HEK293T (cell line): ENCODE measurements at regions not wholly inside any gene's neighbourhood (a gene's known extent, or its start where the extent isn't known, plus 50 kb on each side); places are given as distances from the start of the nearest gene placed in this dataset.

ENCODE experiments used
- BHLHE40 ChIP-seq: fragments of 450-650 bp; IDR thresholded peaks from 2 replicates; pipeline ENCODE4 v1.6.1; 2016; ENCODE audit warnings: mild to moderate bottlenecking, moderate library complexity, borderline replicate concordance
- FOXA1 ChIP-seq: fragments of 450-650 bp; IDR thresholded peaks from 2 replicates; pipeline ENCODE4 v1.6.1; 2016; ENCODE audit warnings: mild to moderate bottlenecking
- LEF1 ChIP-seq: fragments of 450-650 bp; IDR thresholded peaks from 2 replicates; pipeline ENCODE4 v1.6.1; 2017; ENCODE audit warnings: mild to moderate bottlenecking, borderline replicate concordance
- NFRKB ChIP-seq: fragments of 450-650 bp; IDR thresholded peaks from 2 replicates; pipeline ENCODE4 v1.6.1; 2016; ENCODE audit warnings: mild to moderate bottlenecking, moderate library complexity
- SP1 ChIP-seq: fragments of 450-650 bp; IDR thresholded peaks from 2 replicates; pipeline ENCODE4 v1.6.1; 2017
- TARDBP ChIP-seq: fragments of 450-650 bp; IDR thresholded peaks from 2 replicates; pipeline ENCODE4 v1.6.1; 2016

DNA sequence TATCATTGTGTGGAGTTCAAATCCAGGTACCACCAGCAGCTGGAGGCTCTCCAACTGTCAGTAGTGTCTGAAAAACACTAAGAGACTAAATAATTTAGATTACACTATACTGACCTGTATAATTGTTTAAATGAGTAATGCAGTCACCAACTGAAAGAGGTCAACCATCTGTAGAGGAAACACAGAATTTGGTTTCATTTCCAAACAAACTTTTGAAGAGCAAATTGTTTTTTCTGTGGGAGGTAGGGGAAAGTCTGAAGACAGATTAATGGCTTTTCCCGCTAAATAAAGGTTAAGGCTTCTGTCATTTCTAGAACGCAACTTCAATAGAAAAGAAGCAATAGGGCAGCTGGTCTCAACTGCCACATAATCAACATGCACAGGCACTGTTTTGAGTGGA is 462.6 kb downstream of the PRKD1 start:
- TF ChIP-seq LEF1, result no peak
- TF ChIP-seq BHLHE40, result no peak
- TF ChIP-seq SP1, result no peak
- no peak for TF ChIP-seq NFRKB
- no peak for TF ChIP-seq FOXA1
- TF ChIP-seq TARDBP, result no peak
